Ascending aorta (tissue), 2 donors: ENCODE measurements at regions not wholly inside any gene's neighbourhood (a gene's known extent, or its start where the extent isn't known, plus 50 kb on each side); places are given as distances from the start of the nearest gene placed in this dataset.

Experiments
- DNase-seq, 2 donors: peaks; one replicate each; pipeline ENCODE4 v3.0.0-alpha.2; 2019; ENCODE audit warnings: low spot score in 2 of 2
- H3K27ac ChIP-seq, 2 donors: fragments of 200-600 bp; sonication (generic); one replicate each; pipeline ENCODE4 v1.5.1; 2016 to 2017; ENCODE audit warnings: mild to moderate bottlenecking in 1 of 2
- H3K27me3 ChIP-seq: fragments of 200-600 bp; sonication (generic); one replicate; pipeline ENCODE4 v1.5.1; 2017
- H3K36me3 ChIP-seq, 2 donors: fragments of 200-600 bp; sonication (generic); one replicate each; pipeline ENCODE4 v1.5.1; 2016
- H3K4me1 ChIP-seq, 2 donors: fragments of 200-600 bp; sonication (generic); one replicate each; pipeline ENCODE4 v1.5.1; 2016 to 2017; ENCODE audit warnings: mild to moderate bottlenecking in 1 of 2
- H3K4me3 ChIP-seq, 2 donors: fragments of 200-600 bp; sonication (generic); one replicate each; pipeline ENCODE4 v1.5.1; 2016 to 2017; ENCODE audit warnings: mild to moderate bottlenecking in 1 of 2
- H3K9me3 ChIP-seq, 2 donors: fragments of 200-600 bp; sonication (generic); one replicate each; pipeline ENCODE4 v1.5.1; 2016
- CTCF ChIP-seq, 3 experiments: fragments of 200-600 bp in 2 of 3; fragments of 450-650 bp in 1 of 3; sonication (generic) in 2 of 3; IDR thresholded peaks; one replicate each; pipeline ENCODE4 v1.5.1; 2016 to 2019; ENCODE audit warnings: antibody characterized with exemption in 3 of 3, mild to moderate bottlenecking in 1 of 3, moderate library complexity in 1 of 3
- intact Hi-C: fragments of 100-400 bp; cut with DNase I; formaldehyde crosslinking; loops from one replicate; pipeline ENCODE4 v1.15.1; 2023

- H3K4me3 ChIP-seq: no peak overlapping the region
- no peaks in the 10 kb centered on the region for H3K36me3 ChIP-seq
- no peak overlapping the region for H3K27ac ChIP-seq
- TF ChIP-seq CTCF (IDR thresholded peaks at IDR 0.05): no peak
- H3K4me1 ChIP-seq: no peaks in the 10 kb centered on the region
- H3K27me3 ChIP-seq: no peaks in the 10 kb centered on the region
- H3K9me3 ChIP-seq: no peaks in the 10 kb centered on the region
- no peak for DNase-seq
- intact Hi-C loops: no loop called here
Observed at GRCh38 chr7:145655666-145656065, 460.9 kb upstream of the CNTNAP2 start.

GRCh38 chr7:145645135-145645515 is 471.5 kb upstream of the CNTNAP2 start:
- DNase-seq: no peak
- Histone ChIP-seq H3K4me1 (no peaks in the 10 kb centered on the region), H3K27me3 (no peaks in the 10 kb centered on the region), H3K27ac (no peak overlapping the region), H3K4me3 (no peak overlapping the region), H3K9me3 (peaks cover 0 to 3% of the 10 kb centered on the region in 2 donors), H3K36me3 (no peaks in the 10 kb centered on the region)
- TF ChIP-seq CTCF (IDR thresholded peaks at IDR 0.05): no peak
- intact Hi-C loops: no loop called here

GRCh38 chr7:145644426-145645134 is 472.0 kb upstream of the CNTNAP2 start:
- intact Hi-C loops: no loop called here
- no peaks in the 10 kb centered on the region for H3K27me3 ChIP-seq

GRCh38 chr7:145643981-145644380 is 472.6 kb upstream of the CNTNAP2 start:
- H3K27ac ChIP-seq: no peak overlapping the region
- intact Hi-C loops: no loop called here
- TF ChIP-seq CTCF (IDR thresholded peaks at IDR 0.05): no peak

More at GRCh38 chr7:145644426-145645134, 472.0 kb upstream of the CNTNAP2 start:
- H3K9me3 ChIP-seq: peaks cover 0 to 3% of the 10 kb centered on the region in 2 donors
- no peak for DNase-seq
- no peaks in the 10 kb centered on the region for H3K4me1 ChIP-seq
- no peak overlapping the region for H3K27ac ChIP-seq
- H3K36me3 ChIP-seq: no peaks in the 10 kb centered on the region
- no peak overlapping the region for H3K4me3 ChIP-seq
- TF ChIP-seq CTCF (IDR thresholded peaks at IDR 0.05): no peak

GRCh38 chr7:145633513-145633912 is 483.1 kb upstream of the CNTNAP2 start:
- intact Hi-C loops: no loop called here
- no peak overlapping the region for H3K4me3 ChIP-seq
- no peak for TF ChIP-seq CTCF (IDR thresholded peaks at IDR 0.05)
- DNase-seq: no peak
- no peaks in the 10 kb centered on the region for H3K36me3 ChIP-seq
- H3K27me3 ChIP-seq: no peaks in the 10 kb centered on the region
- H3K27ac ChIP-seq: no peak overlapping the region
- no peaks in the 10 kb centered on the region for H3K9me3 ChIP-seq
- H3K4me1 ChIP-seq: no peaks in the 10 kb centered on the region

More at GRCh38 chr7:145643981-145644380, 472.6 kb upstream of the CNTNAP2 start:
- DNase-seq: no peak
- H3K9me3 ChIP-seq: peaks cover 0 to 3% of the 10 kb centered on the region in 2 donors
- H3K27me3 ChIP-seq: no peaks in the 10 kb centered on the region
- no peak overlapping the region for H3K4me3 ChIP-seq
- no peaks in the 10 kb centered on the region for H3K4me1 ChIP-seq
- no peaks in the 10 kb centered on the region for H3K36me3 ChIP-seq
